ENCODE measurements at regions not wholly inside any gene's neighbourhood (a gene's known extent, or its start where the extent isn't known, plus 50 kb on each side); places are given as distances from the start of the nearest gene placed in this dataset.

GRCh38 chr11:69395287-69395686, 86.2 kb upstream of the LINC01488 start:
- Histone ChIP-seq H3K27ac (no peak overlapping the region), H3K4me1 (replicated peaks in 1 of 2) (peaks cover 9 to 31% of the 10 kb centered on the region in 2 donors), H3K4me3 (no peak overlapping the region)
- 71 to 83% methylated on average over 1 to 3 of the region's 8 CpGs; no CpG with 5 or more reads in 8 of the 10 experiments for WGBS, 10 experiments
- in situ Hi-C loops (cut with MboI; ENCODE audit: low pct_unique_long_range_greater_than_20kb in 2 of 9, low sequenced_read_pairs in 9 of 9, unreplicated experiment in 9 of 9) = no loop called here
- ATAC-seq (replicated peaks in 6 of 8) = no peak

DNA sequence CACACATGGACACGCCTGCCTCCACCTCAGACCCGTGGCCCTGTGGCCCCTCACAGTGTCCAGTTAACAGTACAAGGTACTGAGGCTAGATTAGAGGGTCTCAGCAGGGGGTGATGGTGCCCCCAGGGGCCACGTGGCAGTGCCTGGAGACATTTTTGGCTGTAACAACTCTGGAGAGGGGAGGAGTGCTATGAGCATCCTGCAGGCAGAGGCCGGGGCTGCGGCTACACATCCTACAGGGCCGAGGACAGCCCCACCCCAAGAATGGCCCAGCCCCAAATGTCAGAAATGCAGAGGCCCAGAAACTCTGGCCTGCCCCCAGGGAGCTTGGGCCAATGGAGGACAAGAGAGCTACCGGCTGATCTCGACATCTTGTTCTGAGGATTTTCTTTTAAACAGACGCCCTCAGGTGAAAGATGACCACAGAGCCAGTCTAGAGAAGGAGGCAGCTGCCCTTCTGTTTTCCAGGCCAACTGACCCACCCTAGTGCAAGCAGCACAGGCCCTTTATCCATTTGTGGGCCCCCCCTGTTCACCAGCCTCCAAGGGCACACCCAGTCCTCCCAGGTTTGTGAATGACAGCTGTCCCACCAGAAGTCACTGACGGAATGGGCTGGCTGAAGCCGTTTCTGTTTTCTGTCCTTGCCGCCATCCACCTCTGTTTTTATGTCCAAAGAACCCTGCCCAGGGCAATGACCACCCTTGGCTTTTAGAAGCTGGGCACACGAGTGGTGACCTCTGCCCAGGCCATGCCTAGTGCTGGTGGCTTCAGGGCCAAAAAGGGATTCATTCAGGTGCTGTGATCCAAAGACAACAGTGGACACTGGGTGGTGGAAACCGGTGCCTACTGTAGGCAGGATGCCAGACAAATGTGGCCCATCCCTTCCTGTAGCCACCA, 85.2 kb upstream of the LINC01488 start:
- 54 to 100% (median 88%) methylated on average over 1 to 5 of the region's 14 CpGs; no CpG with 5 or more reads in 4 of the 10 experiments for WGBS, 10 experiments
- ATAC-seq (replicated peaks in 6 of 8) = peak in 1 of 8 experiments; percentile 43
- no peak overlapping the region for H3K27ac ChIP-seq
- in situ Hi-C loops (cut with MboI; ENCODE audit: low pct_unique_long_range_greater_than_20kb in 2 of 9, low sequenced_read_pairs in 9 of 9, unreplicated experiment in 9 of 9) = no loop called here
- no peak overlapping the region for H3K4me3 ChIP-seq
- H3K4me1 ChIP-seq (replicated peaks in 1 of 2) = peaks cover 9 to 31% of the 10 kb centered on the region in 2 donors

DNA sequence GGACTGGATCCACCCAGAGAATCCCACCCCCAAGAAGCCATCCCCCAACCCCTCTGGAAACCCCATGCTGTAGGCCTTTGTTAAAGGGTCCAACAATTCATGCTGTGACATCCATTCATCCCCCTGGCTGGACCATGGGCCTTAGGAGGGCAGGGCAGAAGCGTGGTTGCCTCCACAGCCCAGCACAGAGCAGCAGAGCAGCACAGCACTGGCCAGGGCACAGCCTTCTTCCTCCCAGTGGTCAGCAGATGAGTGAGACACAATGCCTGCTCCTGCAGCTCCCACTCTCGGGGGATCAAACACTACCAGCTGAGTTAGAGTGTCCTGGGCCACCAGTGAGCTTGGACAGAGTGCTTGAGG, 84.5 kb upstream of the LINC01488 start:
- peaks cover 9 to 31% of the 10 kb centered on the region in 2 donors for H3K4me1 ChIP-seq (replicated peaks in 1 of 2)
- 100% methylated on average over 1 of the region's 2 CpGs; no CpG with 5 or more reads in 8 of the 10 experiments for WGBS, 10 experiments
- H3K4me3 ChIP-seq = no peak overlapping the region
- no peak overlapping the region for H3K27ac ChIP-seq
- in situ Hi-C loops (cut with MboI; ENCODE audit: low pct_unique_long_range_greater_than_20kb in 2 of 9, low sequenced_read_pairs in 9 of 9, unreplicated experiment in 9 of 9) = no loop called here
- ATAC-seq (replicated peaks in 6 of 8) = no peak

DNA sequence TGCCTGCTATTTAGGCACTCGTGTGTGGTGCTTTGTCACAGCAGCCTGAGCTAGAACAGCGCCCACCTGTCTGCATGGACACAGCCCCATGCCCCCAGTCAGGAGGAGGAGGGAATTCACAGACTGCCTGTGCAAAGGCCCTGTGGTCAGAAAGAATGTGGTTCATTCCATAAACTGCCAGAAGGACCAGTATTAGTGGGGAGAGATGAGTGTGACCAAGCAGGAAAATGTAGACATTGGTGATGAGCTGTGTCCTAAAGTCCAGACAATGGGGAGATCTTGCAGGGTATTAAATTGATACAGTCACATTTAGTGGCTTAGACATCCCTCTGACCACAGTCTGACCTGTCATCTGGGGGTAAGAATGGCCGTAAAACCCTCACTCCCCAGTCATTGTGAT, 83.7 kb upstream of the LINC01488 start:
- whole genome bisulfite sequencing, 10 experiments = 64 to 100% (median 100%) methylated on average over 1 to 3 of the region's 3 CpGs; no CpG with 5 or more reads in 5 of the 10 experiments

GRCh38 chr11:69398529-69399492, 82.7 kb upstream of the LINC01488 start:
- peak in 5 of 8 experiments; percentile 90 to 98 (median 94) for ATAC-seq (replicated peaks in 6 of 8)
- H3K4me3 ChIP-seq = no peak overlapping the region
- WGBS, 10 experiments = 0 to 90% (median 20%) methylated on average over 1 to 6 of the region's 28 CpGs; no CpG with 5 or more reads in 3 of the 10 experiments
- H3K4me1 ChIP-seq (replicated peaks in 1 of 2) = peaks cover 9 to 31% of the 10 kb centered on the region in 2 donors
- in situ Hi-C loops (cut with MboI; ENCODE audit: low pct_unique_long_range_greater_than_20kb in 2 of 9, low sequenced_read_pairs in 9 of 9, unreplicated experiment in 9 of 9) = no loop called here
- H3K27ac ChIP-seq = no peak overlapping the region

More for the DNA sequence above, 83.7 kb upstream of the LINC01488 start:
- Histone ChIP-seq H3K4me3 (no peak overlapping the region), H3K4me1 (replicated peaks in 1 of 2) (peaks cover 9 to 31% of the 10 kb centered on the region in 2 donors), H3K27ac (no peak overlapping the region)
- ATAC-seq (replicated peaks in 6 of 8) = no peak
- in situ Hi-C loops (cut with MboI; ENCODE audit: low pct_unique_long_range_greater_than_20kb in 2 of 9, low sequenced_read_pairs in 9 of 9, unreplicated experiment in 9 of 9) = no loop called here

- peaks cover 9 to 22% of the 10 kb centered on the region in 2 donors for H3K4me1 ChIP-seq (replicated peaks in 1 of 2)
- no peak overlapping the region for H3K27ac ChIP-seq
- no peak overlapping the region for H3K4me3 ChIP-seq
- 30 to 80% (median 40%) methylated on average over 1 to 2 of the region's 2 CpGs; no CpG with 5 or more reads in 7 of the 10 experiments for WGBS, 10 experiments
- in situ Hi-C loops (cut with MboI; ENCODE audit: low pct_unique_long_range_greater_than_20kb in 2 of 9, low sequenced_read_pairs in 9 of 9, unreplicated experiment in 9 of 9) = no loop called here
- ATAC-seq (replicated peaks in 6 of 8) = no peak
These were observed 81.3 kb upstream of the LINC01488 start for GRCh38 chr11:69400140-69400539.

GRCh38 chr11:69400771-69401590, 80.5 kb upstream of the LINC01488 start:
- WGBS, 10 experiments = 75 to 100% (median 83%) methylated on average over 1 to 10 of the region's 22 CpGs; no CpG with 5 or more reads in 1 of the 10 experiments
- ATAC-seq (replicated peaks in 6 of 8) = no peak
- Histone ChIP-seq H3K4me3 (no peak overlapping the region), H3K27ac (no peak overlapping the region), H3K4me1 (replicated peaks in 1 of 2) (peaks cover 9 to 16% of the 10 kb centered on the region in 2 donors)
- in situ Hi-C loops (cut with MboI; ENCODE audit: low pct_unique_long_range_greater_than_20kb in 2 of 9, low sequenced_read_pairs in 9 of 9, unreplicated experiment in 9 of 9) = no loop called here

DNA sequence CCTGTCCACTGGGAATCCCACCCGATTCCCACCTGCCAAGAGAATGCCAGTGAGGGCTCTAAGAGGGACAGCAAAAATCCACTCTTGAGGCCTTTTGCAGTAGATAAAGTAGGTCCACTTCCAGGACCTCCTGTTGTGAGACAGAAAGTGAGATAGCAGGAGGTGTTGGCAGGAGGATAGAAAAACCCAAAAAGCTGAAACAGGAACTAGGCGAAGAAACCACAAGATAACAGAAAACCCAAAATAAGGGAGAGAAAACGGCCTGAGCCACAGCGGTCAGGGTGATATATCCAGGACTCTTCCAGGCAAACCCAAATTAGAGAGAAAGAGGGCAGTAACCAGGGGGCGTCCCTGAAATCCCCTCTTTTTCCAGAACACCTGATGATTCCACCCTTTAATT, 79.7 kb upstream of the LINC01488 start:
- ATAC-seq (replicated peaks in 6 of 8) = no peak
- no peak overlapping the region for H3K27ac ChIP-seq
- no peak overlapping the region for H3K4me3 ChIP-seq
- 62 to 100% (median 89%) methylated on average over 1 to 4 of the region's 5 CpGs for WGBS, 10 experiments
- in situ Hi-C loops (cut with MboI; ENCODE audit: low pct_unique_long_range_greater_than_20kb in 2 of 9, low sequenced_read_pairs in 9 of 9, unreplicated experiment in 9 of 9) = no loop called here
- H3K4me1 ChIP-seq (replicated peaks in 1 of 2) = peaks cover 9 to 16% of the 10 kb centered on the region in 2 donors

DNA sequence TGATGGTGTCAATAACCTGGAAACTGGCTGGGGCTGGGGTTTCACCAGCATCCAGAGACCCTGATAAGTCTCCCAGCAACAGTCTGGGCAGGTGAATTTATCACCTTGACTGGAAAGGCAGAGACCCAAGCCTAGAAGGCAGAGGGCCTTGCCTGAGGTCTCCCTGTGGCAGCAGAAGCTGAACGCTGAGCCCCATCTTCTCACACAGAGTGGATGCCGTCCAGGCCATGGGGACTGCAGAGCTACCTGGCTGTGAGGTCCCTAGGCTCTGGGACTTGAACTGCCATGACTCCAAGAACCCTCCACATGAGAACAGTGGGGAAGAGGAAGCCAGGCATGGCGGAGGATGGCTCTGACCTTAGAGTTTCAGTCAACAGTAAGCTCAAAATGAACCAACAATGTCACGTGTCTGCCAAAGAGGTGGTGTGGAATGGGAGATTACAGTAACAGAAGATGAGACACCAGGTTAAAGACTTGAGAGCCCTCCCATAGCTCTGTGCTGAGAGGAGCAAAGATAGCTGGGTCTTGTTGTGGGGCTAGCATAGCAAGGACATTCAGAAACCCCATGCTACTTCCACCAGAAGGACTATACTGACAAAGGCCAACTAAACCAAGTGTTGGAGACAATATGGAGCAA, 79.1 kb upstream of the LINC01488 start:
- WGBS, 10 experiments = 0 to 92% (median 50%) methylated on average over 1 to 4 of the region's 4 CpGs; no CpG with 5 or more reads in 3 of the 10 experiments
- Histone ChIP-seq H3K27ac (no peak overlapping the region), H3K4me1 (replicated peaks in 1 of 2) (peaks cover 9 to 16% of the 10 kb centered on the region in 2 donors), H3K4me3 (no peak overlapping the region)
- in situ Hi-C loops (cut with MboI; ENCODE audit: low pct_unique_long_range_greater_than_20kb in 2 of 9, low sequenced_read_pairs in 9 of 9, unreplicated experiment in 9 of 9) = no loop called here
- ATAC-seq (replicated peaks in 6 of 8) = no peak

DNA sequence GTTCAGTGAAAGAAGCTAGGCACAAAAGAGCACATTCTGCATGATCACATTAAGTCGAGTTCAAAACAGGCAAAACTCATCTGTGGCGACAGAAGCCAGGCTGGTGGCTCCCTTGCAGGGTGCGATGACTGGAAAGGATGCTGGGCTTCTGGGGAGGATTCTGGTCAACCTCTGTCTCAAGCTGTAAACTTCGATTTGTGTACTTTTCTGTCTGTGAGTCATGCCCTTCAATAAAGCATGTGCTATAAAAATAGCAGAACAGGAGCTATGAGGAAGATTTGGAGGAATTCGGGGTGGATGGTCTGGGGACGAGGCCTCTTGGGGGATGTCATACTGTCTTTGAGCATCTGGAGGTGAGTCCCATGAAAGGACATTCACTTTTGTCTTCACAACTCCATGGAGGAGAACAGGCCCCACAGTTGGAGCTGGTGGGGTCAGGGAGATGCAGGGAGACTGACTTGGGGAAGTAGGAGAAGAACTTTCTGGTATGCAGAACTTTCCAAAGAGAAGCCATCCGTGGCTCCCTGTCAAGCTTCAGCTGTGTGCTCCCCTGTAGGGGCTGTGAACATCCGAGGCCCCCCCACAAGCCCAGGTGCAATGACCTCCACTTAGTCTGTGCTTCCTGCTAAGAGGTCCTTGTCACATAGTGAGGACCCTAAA, 77.8 kb upstream of the LINC01488 start:
- no peak for ATAC-seq (replicated peaks in 6 of 8)
- in situ Hi-C loops (cut with MboI; ENCODE audit: low pct_unique_long_range_greater_than_20kb in 2 of 9, low sequenced_read_pairs in 9 of 9, unreplicated experiment in 9 of 9) = no loop called here
- 43 to 96% (median 74%) methylated on average over 2 to 7 of the region's 8 CpGs; no CpG with 5 or more reads in 2 of the 10 experiments for WGBS, 10 experiments
- Histone ChIP-seq H3K4me3 (no peak overlapping the region), H3K27ac (no peak overlapping the region), H3K4me1 (replicated peaks in 1 of 2) (peaks cover 8 to 12% of the 10 kb centered on the region in 2 donors)

- in situ Hi-C loops (cut with MboI; ENCODE audit: low pct_unique_long_range_greater_than_20kb in 2 of 9, low sequenced_read_pairs in 9 of 9, unreplicated experiment in 9 of 9) = no loop called here
- Histone ChIP-seq H3K4me3 (no peak overlapping the region), H3K4me1 (replicated peaks in 1 of 2) (no peaks in the 10 kb centered on the region), H3K27ac (no peak overlapping the region)
- 44 to 100% (median 76%) methylated on average over 1 to 3 of the region's 3 CpGs for WGBS, 10 experiments
- no peak for ATAC-seq (replicated peaks in 6 of 8)
These were observed 75.4 kb upstream of the LINC01488 start for GRCh38 chr11:69406060-69406459.

Measured in motor neuron (in vitro differentiated cells).